ENCODE measurements at regions not wholly inside any gene's neighbourhood (a gene's known extent, or its start where the extent isn't known, plus 50 kb on each side); places are given as distances from the start of the nearest gene placed in this dataset.

DNA sequence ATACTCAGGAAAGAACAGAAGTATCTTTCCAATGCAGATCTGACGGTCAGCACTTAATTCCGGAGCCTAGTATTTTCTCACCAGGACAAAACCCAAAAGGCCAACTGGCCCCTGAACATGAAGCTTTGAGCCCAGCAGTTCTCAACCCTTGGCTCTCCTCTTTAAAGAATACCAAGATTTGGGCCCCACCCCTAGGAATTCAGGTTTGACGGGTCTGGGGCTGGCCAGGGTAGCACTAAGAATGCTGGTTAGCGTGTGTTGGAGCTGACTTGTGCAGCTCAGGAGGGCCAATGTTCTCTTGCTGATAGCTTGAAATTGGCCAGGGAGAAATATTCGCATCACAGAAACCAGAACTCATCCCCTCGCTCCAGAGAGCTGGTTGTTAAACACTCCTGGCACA lies 88.3 kb upstream of the PTCH1 start:
- Histone ChIP-seq H4K20me1 (ENCODE audit: control insufficient read depth, insufficient read depth, low read length, poor library complexity, severe bottlenecking) (no peaks in the 10 kb centered on the region), H3K36me3 (replicated peaks in 1 of 2; ENCODE audit: control extremely low read depth in 1 of 2, control insufficient read depth in 1 of 2, extremely low read depth in 1 of 2, insufficient read depth in 2 of 2, low read length in 1 of 2) (no peaks in the 10 kb centered on the region), H2AFZ (ENCODE audit: insufficient read depth, low read depth, low read length, poor library complexity, severe bottlenecking) (no peak overlapping the region), H3K9ac (ENCODE audit: low read length) (no peak overlapping the region), H3K4me3 (ENCODE audit: control extremely low read depth in 1 of 5, extremely low read depth in 1 of 5, insufficient read depth in 1 of 5, low read depth in 2 of 5, low read length in 4 of 5) (no peak overlapping the region), H3K27ac (ENCODE audit: low read length in 2 of 2) (no peak overlapping the region), H3K79me2 (ENCODE audit: control insufficient read depth, insufficient read depth, low read length) (no peaks in the 10 kb centered on the region), H3K4me1 (ENCODE audit: control insufficient read depth in 2 of 2, insufficient read depth in 2 of 2, low read length in 2 of 2) (no peaks in the 10 kb centered on the region), H3K9me3 (ENCODE audit: control extremely low read depth in 1 of 3, control insufficient read depth in 2 of 3, insufficient read depth in 1 of 3, low read length in 2 of 3) (peaks cover 0 to 3% (median 0%) of the 10 kb centered on the region in 3 donors), H3K27me3 (replicated peaks in 1 of 4; ENCODE audit: control extremely low read depth in 1 of 4, control insufficient read depth in 3 of 4, insufficient read depth in 4 of 4, low read length in 3 of 4) (no peaks in the 10 kb centered on the region), H3K4me2 (replicated peaks; ENCODE audit: low read depth, low read length, poor library complexity, severe bottlenecking) (no peak overlapping the region)
- DNase-seq (no peak), ATAC-seq (ENCODE audit: low read depth) (no peak)
- intact Hi-C loops (cut with micrococcal nuclease): no loop called here
- H3K27ac Mint-ChIP-seq: no peak overlapping the region
- WGBS (ENCODE audit: insufficient coverage): 89% methylated on average over 6 of the region's 6 CpGs
- H3K4me3 Mint-ChIP-seq: no peak overlapping the region
- no peak for TF ChIP-seq EZH2 (IDR thresholded peaks at IDR 0.05; ENCODE audit: borderline replicate concordance, insufficient read depth, low read depth, low read length, poor library complexity, severe bottlenecking)
- TF ChIP-seq CTCF (IDR thresholded peaks at IDR 0.05): no peak
- H3K9me3 Mint-ChIP-seq (ENCODE audit: insufficient read depth): no peaks in the 10 kb centered on the region
- ChIA-PET CTCF (no interaction called here), POLR2A (no interaction called here)
- no peaks in the 10 kb centered on the region for H3K4me1 Mint-ChIP-seq
- H3K27me3 Mint-ChIP-seq: peaks cover 11% of the 10 kb centered on the region

DNA sequence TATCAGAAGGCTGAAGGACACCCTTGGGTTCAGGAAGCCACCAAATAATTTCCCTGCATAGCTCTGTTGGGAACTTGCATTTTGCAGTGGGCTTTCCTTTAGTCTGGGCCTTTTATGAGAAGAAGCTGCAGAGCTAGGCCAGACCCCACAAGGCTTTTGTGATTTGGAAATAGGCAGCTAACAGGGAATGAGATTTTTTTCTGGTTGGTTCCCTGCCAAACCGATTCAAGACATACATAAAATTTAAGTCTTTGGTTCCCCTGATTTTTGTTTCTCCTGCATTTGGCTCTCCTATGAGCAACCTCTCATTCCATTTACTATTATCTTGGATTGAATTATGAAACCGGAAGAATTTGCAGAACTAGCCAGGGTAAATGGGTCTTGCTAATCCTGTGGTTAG lies 81.5 kb upstream of the PTCH1 start:
- TF ChIP-seq CTCF (IDR thresholded peaks at IDR 0.05) (no peak), EZH2 (IDR thresholded peaks at IDR 0.05; ENCODE audit: borderline replicate concordance, insufficient read depth, low read depth, low read length, poor library complexity, severe bottlenecking) (no peak)
- no peaks in the 10 kb centered on the region for H3K79me2 ChIP-seq (ENCODE audit: control insufficient read depth, insufficient read depth, low read length)
- no peak overlapping the region for H3K27ac Mint-ChIP-seq
- no peak for ATAC-seq (ENCODE audit: low read depth)
- H3K9ac ChIP-seq (ENCODE audit: low read length): no peak overlapping the region
- no peak for DNase-seq
- H3K4me3 ChIP-seq (ENCODE audit: control extremely low read depth in 1 of 5, extremely low read depth in 1 of 5, insufficient read depth in 1 of 5, low read depth in 2 of 5, low read length in 4 of 5): no peak overlapping the region
- intact Hi-C loops (cut with micrococcal nuclease): no loop called here
- H3K4me1 Mint-ChIP-seq: no peaks in the 10 kb centered on the region
- no peaks in the 10 kb centered on the region for H3K4me1 ChIP-seq (ENCODE audit: control insufficient read depth in 2 of 2, insufficient read depth in 2 of 2, low read length in 2 of 2)
- no peak overlapping the region for H3K4me2 ChIP-seq (replicated peaks; ENCODE audit: low read depth, low read length, poor library complexity, severe bottlenecking)
- POLR2A ChIA-PET: no interaction called here
- no peaks in the 10 kb centered on the region for H3K9me3 Mint-ChIP-seq (ENCODE audit: insufficient read depth)
- no peak overlapping the region for H2AFZ ChIP-seq (ENCODE audit: insufficient read depth, low read depth, low read length, poor library complexity, severe bottlenecking)
- CTCF ChIA-PET: no interaction called here
- H3K27me3 Mint-ChIP-seq: peaks cover 2% of the 10 kb centered on the region
- H3K27ac ChIP-seq (ENCODE audit: low read length in 2 of 2): no peak overlapping the region
- H3K27me3 ChIP-seq (replicated peaks in 1 of 4; ENCODE audit: control extremely low read depth in 1 of 4, control insufficient read depth in 3 of 4, insufficient read depth in 4 of 4, low read length in 3 of 4): no peaks in the 10 kb centered on the region
- WGBS (ENCODE audit: insufficient coverage): no CpG with 5 or more reads among the region's 2 CpGs
- H4K20me1 ChIP-seq (ENCODE audit: control insufficient read depth, insufficient read depth, low read length, poor library complexity, severe bottlenecking): no peaks in the 10 kb centered on the region
- H3K4me3 Mint-ChIP-seq: no peak overlapping the region
- H3K9me3 ChIP-seq (ENCODE audit: control extremely low read depth in 1 of 3, control insufficient read depth in 2 of 3, insufficient read depth in 1 of 3, low read length in 2 of 3): peaks cover 0 to 3% (median 0%) of the 10 kb centered on the region in 3 donors
- no peaks in the 10 kb centered on the region for H3K36me3 ChIP-seq (replicated peaks in 1 of 2; ENCODE audit: control extremely low read depth in 1 of 2, control insufficient read depth in 1 of 2, extremely low read depth in 1 of 2, insufficient read depth in 2 of 2, low read length in 1 of 2)
